Neural cell (in vitro differentiated cells): ENCODE measurements at regions not wholly inside any gene's neighbourhood (a gene's known extent, or its start where the extent isn't known, plus 50 kb on each side); places are given as distances from the start of the nearest gene placed in this dataset.

ENCODE experiments used
- H2AFZ ChIP-seq: fragments of 200-600, 300-800 bp; sonication (generic), shearing (Covaris generic); 2 replicates; pipeline ENCODE4 v1.6.0; 2014; ENCODE audit warnings: low read depth, mild to moderate bottlenecking, antibody characterized with exemption, low read length, moderate library complexity
- H3F3A ChIP-seq: fragments of 200-600 bp; shearing (Covaris generic); 2 replicates; pipeline ENCODE4 v1.6.1; 2016; ENCODE audit warnings: mild to moderate bottlenecking, moderate library complexity, mixed read lengths, antibody characterized with exemption, low read length; ENCODE audit not compliant: insufficient read depth, poor library complexity, severe bottlenecking
- H3K27ac ChIP-seq: fragments of 200-600, 300-800 bp; sonication (generic), shearing (Covaris generic); 2 replicates; pipeline ENCODE4 v1.5.1; 2014; ENCODE audit warnings: mild to moderate bottlenecking, low read length, moderate library complexity
- H3K27me3 ChIP-seq: fragments of 300-800, 200-600 bp; sonication (generic), shearing (Covaris generic); 2 replicates; pipeline ENCODE4 v1.6.0; 2014; ENCODE audit warnings: mild to moderate bottlenecking, low read depth, low read length, moderate library complexity; ENCODE audit not compliant: insufficient read depth
- H3K36me3 ChIP-seq: fragments of 300-800, 200-600 bp; sonication (generic), shearing (Covaris generic); 2 replicates; pipeline ENCODE4 v1.5.1; 2014; ENCODE audit warnings: mild to moderate bottlenecking, antibody characterized with exemption, low read length, moderate library complexity; ENCODE audit not compliant: insufficient read depth
- H3K4me2 ChIP-seq: fragments of 300-800, 200-600 bp; sonication (generic), shearing (Covaris generic); 2 replicates; pipeline ENCODE4 v1.6.0; 2014; ENCODE audit warnings: mild to moderate bottlenecking, low read length
- H3K4me3 ChIP-seq: fragments of 300-800, 200-600 bp; sonication (generic), shearing (Covaris generic); 2 replicates; pipeline ENCODE4 v1.5.1; 2014; ENCODE audit warnings: mild to moderate bottlenecking, low read length, moderate library complexity
- H3K79me2 ChIP-seq: fragments of 200-600 bp; shearing (Covaris generic); replicated peaks from 2 replicates; pipeline ENCODE4 v1.6.0; 2014; ENCODE audit warnings: mild to moderate bottlenecking, low read length, moderate library complexity; ENCODE audit not compliant: insufficient read depth
- H3K9ac ChIP-seq: fragments of 300-800, 200-600 bp; sonication (generic), shearing (Covaris generic); 2 replicates; pipeline ENCODE4 v1.6.1; 2016; ENCODE audit warnings: mild to moderate bottlenecking, low read length, mixed read lengths
- H3K9me2 ChIP-seq: fragments of 200-600 bp; shearing (Covaris generic); 2 replicates; pipeline ENCODE4 v1.6.1; 2016; ENCODE audit warnings: mild to moderate bottlenecking, low read length, mixed read lengths; ENCODE audit not compliant: insufficient read depth
- H3K9me3 ChIP-seq: fragments of 200-600, 300-800 bp; sonication (generic), shearing (Covaris generic); 2 replicates; pipeline ENCODE4 v1.6.1; 2016; ENCODE audit warnings: mild to moderate bottlenecking, mixed run types, low read length, moderate library complexity, mixed read lengths
- H4K20me1 ChIP-seq: fragments of 200-600 bp; shearing (Covaris generic); 2 replicates; pipeline ENCODE4 v1.6.1; 2016; ENCODE audit warnings: mild to moderate bottlenecking, mixed run types; ENCODE audit not compliant: insufficient read depth
- CTCF ChIP-seq: fragments of 450-650 bp; IDR thresholded peaks from 2 replicates; pipeline ENCODE4 v1.5.1; 2014; ENCODE audit warnings: antibody characterized with exemption, mild to moderate bottlenecking, moderate library complexity; ENCODE audit not compliant: poor library complexity, severe bottlenecking
- EP300 ChIP-seq: fragments of 450-650 bp; conservative IDR thresholded peaks from 2 replicates; pipeline ENCODE4 v1.6.1; 2014; ENCODE audit warnings: antibody characterized with exemption, mild to moderate bottlenecking, moderate library complexity; ENCODE audit not compliant: poor library complexity, severe bottlenecking
- EZH2 ChIP-seq: fragments of 200-600, 300-800 bp; shearing (Covaris generic), sonication (generic); IDR thresholded peaks from 2 replicates; pipeline ENCODE4 v1.6.1; 2014; ENCODE audit warnings: antibody characterized with exemption, low read length, borderline replicate concordance, mild to moderate bottlenecking; ENCODE audit not compliant: insufficient read depth, poor library complexity, severe bottlenecking
- MXI1 ChIP-seq: fragments of 450-650 bp; conservative IDR thresholded peaks from 2 replicates; pipeline ENCODE4 v1.6.1; 2014; ENCODE audit warnings: antibody characterized with exemption, mild to moderate bottlenecking; ENCODE audit not compliant: poor library complexity, severe bottlenecking
- POLR2AphosphoS5 ChIP-seq: IDR thresholded peaks from 2 replicates; pipeline ENCODE4 v1.6.1; 2012
- RAD21 ChIP-seq: fragments of 450-650 bp; conservative IDR thresholded peaks from 2 replicates; pipeline ENCODE4 v1.6.1; 2014; ENCODE audit warnings: antibody characterized with exemption, mild to moderate bottlenecking, moderate library complexity
- SMC3 ChIP-seq: fragments of 450-650 bp; conservative IDR thresholded peaks from 2 replicates; pipeline ENCODE4 v1.6.1; 2014; ENCODE audit warnings: antibody characterized with exemption, mild to moderate bottlenecking, moderate library complexity; ENCODE audit not compliant: poor library complexity
- TAF1 ChIP-seq: IDR thresholded peaks from 2 replicates; pipeline ENCODE4 v1.6.1; 2012; ENCODE audit warnings: low read depth
- TF ChIP-seq, protein P1 (sequence below): IDR thresholded peaks from 2 replicates; pipeline ENCODE4 v1.6.1; 2012; ENCODE audit warnings: borderline replicate concordance

DNA sequence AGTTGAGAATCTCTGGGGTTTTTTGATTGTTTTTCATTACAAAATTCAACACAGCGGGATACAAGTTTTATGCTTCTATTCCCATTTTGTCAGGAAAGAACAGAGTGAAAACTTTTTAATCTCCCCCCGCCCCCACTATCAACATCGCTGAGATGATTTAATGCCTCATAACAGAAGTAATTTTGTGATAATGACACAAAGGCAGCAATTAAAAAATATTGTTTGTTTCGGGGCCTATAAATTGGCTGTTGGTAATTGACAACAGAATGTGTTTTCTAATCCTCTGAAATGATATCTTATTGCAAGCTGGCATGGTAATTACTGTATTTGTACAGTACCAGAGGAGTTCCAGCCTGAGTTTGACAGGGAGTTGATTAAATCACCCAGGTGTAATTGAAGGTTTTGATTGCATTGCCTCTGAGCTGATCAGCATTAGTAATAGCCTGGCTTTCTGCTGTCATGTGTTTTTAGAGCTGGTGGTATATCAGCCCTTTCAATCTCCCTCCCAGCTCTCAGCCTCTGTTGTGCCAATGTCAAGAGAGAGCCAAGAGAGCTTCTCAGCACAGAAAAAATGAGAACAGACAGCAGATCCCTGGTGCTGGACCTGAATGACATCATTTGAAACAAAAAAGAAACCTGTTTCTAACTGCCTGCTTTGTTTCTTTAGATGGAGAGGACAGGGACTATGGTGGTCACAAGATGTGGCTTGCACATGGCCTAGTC is 265.1 kb downstream of the FAM76B start:
- Histone ChIP-seq H3K9me3 (no peaks in the 10 kb centered on the region), H2AFZ (no peak overlapping the region), H4K20me1 (no peaks in the 10 kb centered on the region), H3K36me3 (no peaks in the 10 kb centered on the region), H3K79me2 (no peaks in the 10 kb centered on the region), H3K9me2 (no peaks in the 10 kb centered on the region), H3K27ac (no peak overlapping the region), H3K9ac (no peak overlapping the region), H3K27me3 (no peaks in the 10 kb centered on the region), H3K4me2 (no peak overlapping the region), H3K4me3 (no peak overlapping the region), H3F3A (no peaks in the 10 kb centered on the region)
- no peak for TF ChIP-seq EZH2
- TF ChIP-seq POLR2AphosphoS5, result peak; percentile 29
- peak; percentile 17 for TF ChIP-seq EP300
- no peak for TF ChIP-seq SMC3
- no peak for TF ChIP-seq CTCF

DNA sequence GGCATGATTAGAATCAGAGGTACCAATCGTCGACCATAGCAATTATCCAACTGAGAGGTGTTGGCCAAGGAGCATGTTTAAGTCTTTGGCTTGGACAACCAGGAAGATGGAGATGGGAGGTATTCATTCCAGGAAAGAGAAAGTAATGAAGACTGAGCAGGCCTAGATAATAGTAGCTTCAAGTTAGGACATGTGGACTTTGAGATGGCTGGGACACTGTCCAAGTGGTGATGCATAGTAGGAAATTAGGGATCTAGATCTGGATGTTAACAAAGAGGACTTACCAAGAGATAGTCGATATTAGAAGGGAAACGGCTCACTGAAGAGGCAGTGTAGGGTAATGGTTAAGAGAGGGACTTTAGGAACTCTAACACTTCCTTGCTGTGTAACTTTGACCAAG is 266.7 kb downstream of the FAM76B start:
- Histone ChIP-seq H3F3A (no peaks in the 10 kb centered on the region), H3K36me3 (no peaks in the 10 kb centered on the region), H3K9ac (no peak overlapping the region), H3K4me2 (no peak overlapping the region), H3K27ac (no peak overlapping the region), H3K27me3 (no peaks in the 10 kb centered on the region), H4K20me1 (no peaks in the 10 kb centered on the region), H3K9me2 (no peaks in the 10 kb centered on the region), H3K79me2 (no peaks in the 10 kb centered on the region), H3K4me3 (no peak overlapping the region), H3K9me3 (no peaks in the 10 kb centered on the region), H2AFZ (no peak overlapping the region)
- TF ChIP-seq MXI1 (no peak), SMC3 (no peak), EP300 (no peak), POLR2AphosphoS5 (no peak), RAD21 (no peak), TAF1 (no peak), CTCF (no peak), EZH2 (no peak)
- TF ChIP-seq, protein P1, sequence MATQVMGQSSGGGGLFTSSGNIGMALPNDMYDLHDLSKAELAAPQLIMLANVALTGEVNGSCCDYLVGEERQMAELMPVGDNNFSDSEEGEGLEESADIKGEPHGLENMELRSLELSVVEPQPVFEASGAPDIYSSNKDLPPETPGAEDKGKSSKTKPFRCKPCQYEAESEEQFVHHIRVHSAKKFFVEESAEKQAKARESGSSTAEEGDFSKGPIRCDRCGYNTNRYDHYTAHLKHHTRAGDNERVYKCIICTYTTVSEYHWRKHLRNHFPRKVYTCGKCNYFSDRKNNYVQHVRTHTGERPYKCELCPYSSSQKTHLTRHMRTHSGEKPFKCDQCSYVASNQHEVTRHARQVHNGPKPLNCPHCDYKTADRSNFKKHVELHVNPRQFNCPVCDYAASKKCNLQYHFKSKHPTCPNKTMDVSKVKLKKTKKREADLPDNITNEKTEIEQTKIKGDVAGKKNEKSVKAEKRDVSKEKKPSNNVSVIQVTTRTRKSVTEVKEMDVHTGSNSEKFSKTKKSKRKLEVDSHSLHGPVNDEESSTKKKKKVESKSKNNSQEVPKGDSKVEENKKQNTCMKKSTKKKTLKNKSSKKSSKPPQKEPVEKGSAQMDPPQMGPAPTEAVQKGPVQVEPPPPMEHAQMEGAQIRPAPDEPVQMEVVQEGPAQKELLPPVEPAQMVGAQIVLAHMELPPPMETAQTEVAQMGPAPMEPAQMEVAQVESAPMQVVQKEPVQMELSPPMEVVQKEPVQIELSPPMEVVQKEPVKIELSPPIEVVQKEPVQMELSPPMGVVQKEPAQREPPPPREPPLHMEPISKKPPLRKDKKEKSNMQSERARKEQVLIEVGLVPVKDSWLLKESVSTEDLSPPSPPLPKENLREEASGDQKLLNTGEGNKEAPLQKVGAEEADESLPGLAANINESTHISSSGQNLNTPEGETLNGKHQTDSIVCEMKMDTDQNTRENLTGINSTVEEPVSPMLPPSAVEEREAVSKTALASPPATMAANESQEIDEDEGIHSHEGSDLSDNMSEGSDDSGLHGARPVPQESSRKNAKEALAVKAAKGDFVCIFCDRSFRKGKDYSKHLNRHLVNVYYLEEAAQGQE, result no peak
